ENCODE measurements at regions not wholly inside any gene's neighbourhood (a gene's known extent, or its start where the extent isn't known, plus 50 kb on each side); places are given as distances from the start of the nearest gene placed in this dataset.

DNA sequence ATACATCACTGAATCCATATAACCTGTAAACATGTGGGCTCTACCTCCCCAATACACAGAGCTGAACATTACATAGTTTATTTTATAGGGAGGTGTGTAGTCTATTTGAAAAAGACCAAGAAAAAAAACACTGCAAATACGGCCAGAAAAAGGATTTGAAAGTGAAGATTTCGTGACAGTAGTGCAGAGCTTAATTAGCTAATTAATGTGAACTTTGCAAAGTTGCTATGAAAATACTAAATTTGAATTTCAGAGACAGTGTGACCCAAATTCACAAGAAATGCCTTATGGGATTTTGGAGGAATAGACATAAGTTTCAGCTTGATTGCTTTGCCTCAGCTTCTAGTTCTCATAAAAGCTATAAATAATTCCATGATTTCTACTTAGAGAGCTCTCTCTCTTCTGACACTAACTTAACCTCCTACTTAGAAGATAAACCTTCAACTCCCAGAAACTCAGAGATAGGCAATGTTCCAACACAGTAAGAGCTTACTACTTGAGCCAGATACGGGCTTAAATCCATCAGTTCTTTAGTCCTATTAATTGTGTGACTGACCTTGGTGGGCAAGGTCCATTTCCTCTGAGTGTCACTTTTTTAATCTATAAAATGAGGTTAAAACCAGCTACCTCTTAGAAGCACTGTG lies 87.3 kb upstream of the THBS1 start:
- Mint-ChIP-seq H3K4me3 (no peak overlapping the region), H3K27ac (peak overlapping the region in 1 of 8 donors; percentile 29), H3K9me3 (no peaks in the 10 kb centered on the region), H3K36me3 (no peaks in the 10 kb centered on the region), H3K4me1 (peaks cover 3 to 11% (median 10%) of the 10 kb centered on the region in 3 donors), H3K27me3 (peaks cover 2 to 25% of the 10 kb centered on the region in 2 donors)
- Histone ChIP-seq H3K27me3 (ENCODE audit: insufficient read depth, low read length, poor library complexity, severe bottlenecking) (no peaks in the 10 kb centered on the region), H3K36me3 (ENCODE audit: insufficient read depth, low read length) (no peaks in the 10 kb centered on the region), H3K4me3 (ENCODE audit: low read length) (no peak overlapping the region), H3K9me3 (ENCODE audit: low read length) (no peaks in the 10 kb centered on the region), H3K27ac (ENCODE audit: low read depth, low read length) (no peak overlapping the region), H3K4me1 (ENCODE audit: insufficient read depth, low read length) (no peaks in the 10 kb centered on the region)
- POLR2A ChIA-PET, result no interaction called here
- CTCF ChIA-PET, result interaction anchor here (1.4 kb wide), 1 partner anchor 86 kb away, joined by 5 read pairs; no protein-coding TSS in a partner anchor
- DNase-seq, result no peak

DNA sequence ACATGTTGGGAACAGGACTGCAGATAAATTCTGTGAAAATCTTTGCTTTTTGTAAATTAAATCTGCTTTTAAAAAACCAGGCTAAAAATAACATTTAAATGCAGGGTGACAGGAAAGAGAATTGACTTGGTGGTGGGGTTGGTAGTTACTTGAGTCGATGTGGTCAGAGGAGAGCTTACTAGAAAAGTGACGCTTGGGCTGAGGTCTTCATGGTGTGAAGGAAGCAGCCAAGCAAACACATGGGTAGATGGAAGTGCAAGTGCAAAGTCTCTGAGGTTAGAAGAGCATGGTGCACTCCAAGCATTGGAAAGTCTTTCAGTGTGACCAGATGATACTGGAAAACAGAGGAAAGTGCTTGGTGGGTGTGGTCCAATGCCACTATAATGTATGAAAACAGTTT lies 86.4 kb upstream of the THBS1 start:
- Mint-ChIP-seq H3K36me3 (no peaks in the 10 kb centered on the region), H3K4me1 (peaks cover 3 to 11% (median 10%) of the 10 kb centered on the region in 3 donors), H3K4me3 (peak overlapping the region in 1 of 7 donors; percentile 4), H3K27me3 (peaks cover 2 to 29% of the 10 kb centered on the region in 2 donors), H3K9me3 (no peaks in the 10 kb centered on the region), H3K27ac (no peak overlapping the region)
- no peaks in the 10 kb centered on the region for H3K9me3 ChIP-seq (ENCODE audit: low read length)
- no peak overlapping the region for H3K27ac ChIP-seq (ENCODE audit: low read depth, low read length)
- H3K27me3 ChIP-seq (ENCODE audit: insufficient read depth, low read length, poor library complexity, severe bottlenecking), result no peaks in the 10 kb centered on the region
- H3K36me3 ChIP-seq (ENCODE audit: insufficient read depth, low read length), result no peaks in the 10 kb centered on the region
- no peak for DNase-seq
- no peaks in the 10 kb centered on the region for H3K4me1 ChIP-seq (ENCODE audit: insufficient read depth, low read length)
- ChIA-PET POLR2A (no interaction called here), CTCF (interaction anchor here (1.4 to 1.8 kb wide), 2 partner anchors 9 to 85 kb away, joined by 3 to 5 read pairs; no protein-coding TSS in a partner anchor)
- no peak overlapping the region for H3K4me3 ChIP-seq (ENCODE audit: low read length)

- H3K4me3 ChIP-seq (ENCODE audit: low read length), result no peak overlapping the region
- Mint-ChIP-seq H3K36me3 (no peaks in the 10 kb centered on the region), H3K27ac (peak overlapping the region in 1 of 8 donors; percentile 59), H3K4me1 (peaks cover 3 to 11% (median 10%) of the 10 kb centered on the region in 3 donors), H3K4me3 (no peak overlapping the region), H3K9me3 (no peaks in the 10 kb centered on the region), H3K27me3 (peaks cover 2 to 29% of the 10 kb centered on the region in 2 donors)
- no peaks in the 10 kb centered on the region for H3K9me3 ChIP-seq (ENCODE audit: low read length)
- H3K27me3 ChIP-seq (ENCODE audit: insufficient read depth, low read length, poor library complexity, severe bottlenecking), result no peaks in the 10 kb centered on the region
- DNase-seq, result no peak
- no peaks in the 10 kb centered on the region for H3K36me3 ChIP-seq (ENCODE audit: insufficient read depth, low read length)
- H3K4me1 ChIP-seq (ENCODE audit: insufficient read depth, low read length), result no peaks in the 10 kb centered on the region
- ChIA-PET CTCF (interaction anchor here (1.8 kb wide), 1 partner anchor 11 kb away, joined by 3 read pairs; no protein-coding TSS in a partner anchor), POLR2A (no interaction called here)
- H3K27ac ChIP-seq (ENCODE audit: low read depth, low read length), result no peak overlapping the region
Observed at GRCh38 chr15:39495871-39496840, 84.7 kb upstream of the THBS1 start.

DNA sequence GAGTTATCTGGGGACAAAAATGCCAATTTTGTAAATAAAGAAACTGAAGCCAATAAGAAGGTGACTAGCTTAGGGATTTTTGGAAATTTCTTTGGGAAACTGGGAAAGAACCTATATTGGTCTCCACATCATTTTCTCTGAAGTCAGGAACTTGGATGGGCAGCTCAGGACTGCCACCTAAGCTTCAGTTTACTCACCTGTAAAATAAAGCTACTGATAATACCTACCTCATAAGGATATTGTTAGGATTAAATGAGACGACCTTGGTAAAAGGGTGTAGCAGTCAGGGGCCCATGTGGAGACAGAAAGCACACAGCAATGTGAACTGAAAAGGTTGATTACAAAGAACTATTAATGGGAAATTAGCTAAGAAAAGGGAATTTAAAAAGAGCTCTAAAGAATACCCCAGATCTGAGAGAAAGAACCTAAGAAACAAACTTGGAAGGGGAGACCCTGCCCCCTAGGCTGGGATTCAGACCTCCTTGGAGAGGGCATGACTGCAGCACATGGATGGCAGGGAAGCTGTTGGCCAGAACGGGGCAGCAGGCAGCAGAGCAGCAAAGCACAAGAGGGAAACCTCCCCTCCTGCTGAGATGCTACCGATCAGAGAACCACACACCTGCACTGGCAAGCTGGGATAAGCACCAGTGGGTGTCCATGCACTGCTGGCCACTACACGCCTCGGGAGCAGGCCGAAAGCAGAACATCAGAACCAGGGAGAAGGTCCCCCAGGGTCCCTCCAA lies 83.7 kb upstream of the THBS1 start:
- peaks cover 2 to 29% of the 10 kb centered on the region in 2 donors for H3K27me3 Mint-ChIP-seq
- H3K27me3 ChIP-seq (ENCODE audit: insufficient read depth, low read length, poor library complexity, severe bottlenecking), result no peaks in the 10 kb centered on the region
- peaks cover 3 to 11% (median 10%) of the 10 kb centered on the region in 3 donors for H3K4me1 Mint-ChIP-seq
- ChIA-PET CTCF (no interaction called here), POLR2A (no interaction called here)
- no peak overlapping the region for H3K27ac ChIP-seq (ENCODE audit: low read depth, low read length)
- no peak overlapping the region for H3K27ac Mint-ChIP-seq
- H3K36me3 Mint-ChIP-seq, result no peaks in the 10 kb centered on the region
- no peak for DNase-seq
- H3K4me1 ChIP-seq (ENCODE audit: insufficient read depth, low read length), result no peaks in the 10 kb centered on the region
- no peak overlapping the region for H3K4me3 Mint-ChIP-seq
- H3K9me3 Mint-ChIP-seq, result no peaks in the 10 kb centered on the region
- no peaks in the 10 kb centered on the region for H3K9me3 ChIP-seq (ENCODE audit: low read length)
- H3K36me3 ChIP-seq (ENCODE audit: insufficient read depth, low read length), result no peaks in the 10 kb centered on the region
- no peak overlapping the region for H3K4me3 ChIP-seq (ENCODE audit: low read length)

GRCh38 chr15:39497759-39498565 lies 82.9 kb upstream of the THBS1 start:
- H3K27me3 Mint-ChIP-seq, result peaks cover 2 to 22% of the 10 kb centered on the region in 2 donors
- no peaks in the 10 kb centered on the region for H3K27me3 ChIP-seq (ENCODE audit: insufficient read depth, low read length, poor library complexity, severe bottlenecking)
- no peaks in the 10 kb centered on the region for H3K9me3 Mint-ChIP-seq
- H3K4me1 Mint-ChIP-seq, result peaks cover 3 to 11% (median 10%) of the 10 kb centered on the region in 3 donors
- no peaks in the 10 kb centered on the region for H3K4me1 ChIP-seq (ENCODE audit: insufficient read depth, low read length)
- no peak overlapping the region for H3K27ac ChIP-seq (ENCODE audit: low read depth, low read length)
- ChIA-PET POLR2A (no interaction called here), CTCF (interaction anchor here (1.1 kb wide), 1 partner anchor 10 kb away, joined by 3 read pairs; no protein-coding TSS in a partner anchor)
- no peak overlapping the region for H3K27ac Mint-ChIP-seq
- no peaks in the 10 kb centered on the region for H3K9me3 ChIP-seq (ENCODE audit: low read length)
- no peaks in the 10 kb centered on the region for H3K36me3 Mint-ChIP-seq
- H3K4me3 ChIP-seq (ENCODE audit: low read length), result no peak overlapping the region
- DNase-seq, result no peak
- no peak overlapping the region for H3K4me3 Mint-ChIP-seq
- no peaks in the 10 kb centered on the region for H3K36me3 ChIP-seq (ENCODE audit: insufficient read depth, low read length)

GRCh38 chr15:39498629-39499028 lies 82.2 kb upstream of the THBS1 start:
- Mint-ChIP-seq H3K9me3 (no peaks in the 10 kb centered on the region), H3K4me1 (peaks cover 3 to 11% (median 10%) of the 10 kb centered on the region in 3 donors), H3K36me3 (no peaks in the 10 kb centered on the region), H3K4me3 (no peak overlapping the region), H3K27ac (no peak overlapping the region), H3K27me3 (peaks cover 2 to 22% of the 10 kb centered on the region in 2 donors)
- Histone ChIP-seq H3K27ac (ENCODE audit: low read depth, low read length) (no peak overlapping the region), H3K27me3 (ENCODE audit: insufficient read depth, low read length, poor library complexity, severe bottlenecking) (no peaks in the 10 kb centered on the region), H3K9me3 (ENCODE audit: low read length) (no peaks in the 10 kb centered on the region), H3K4me1 (ENCODE audit: insufficient read depth, low read length) (no peaks in the 10 kb centered on the region), H3K36me3 (ENCODE audit: insufficient read depth, low read length) (no peaks in the 10 kb centered on the region), H3K4me3 (ENCODE audit: low read length) (no peak overlapping the region)
- POLR2A ChIA-PET, result no interaction called here
- CTCF ChIA-PET, result interaction anchor here (1.1 kb wide), 1 partner anchor 11 kb away, joined by 3 read pairs; no protein-coding TSS in a partner anchor
- DNase-seq, result no peak

- peaks cover 2 to 22% of the 10 kb centered on the region in 2 donors for H3K27me3 Mint-ChIP-seq
- ChIA-PET CTCF (interaction anchor here (0.8 to 1.1 kb wide), 2 partner anchors 12 to 69 kb away, joined by 3 to 4 read pairs; no protein-coding TSS in a partner anchor), POLR2A (no interaction called here)
- H3K4me3 Mint-ChIP-seq, result no peak overlapping the region
- Histone ChIP-seq H3K9me3 (ENCODE audit: low read length) (no peaks in the 10 kb centered on the region), H3K4me3 (ENCODE audit: low read length) (no peak overlapping the region), H3K4me1 (ENCODE audit: insufficient read depth, low read length) (no peaks in the 10 kb centered on the region), H3K36me3 (ENCODE audit: insufficient read depth, low read length) (no peaks in the 10 kb centered on the region), H3K27me3 (ENCODE audit: insufficient read depth, low read length, poor library complexity, severe bottlenecking) (no peaks in the 10 kb centered on the region), H3K27ac (ENCODE audit: low read depth, low read length) (no peak overlapping the region)
- peaks cover 3 to 11% (median 10%) of the 10 kb centered on the region in 3 donors for H3K4me1 Mint-ChIP-seq
- no peaks in the 10 kb centered on the region for H3K9me3 Mint-ChIP-seq
- no peak for DNase-seq
- H3K36me3 Mint-ChIP-seq, result no peaks in the 10 kb centered on the region
- no peak overlapping the region for H3K27ac Mint-ChIP-seq
Observed at GRCh38 chr15:39499042-39499441, 81.8 kb upstream of the THBS1 start.
